ENCODE measurements at regions not wholly inside any gene's neighbourhood (a gene's known extent, or its start where the extent isn't known, plus 50 kb on each side); places are given as distances from the start of the nearest gene placed in this dataset.

GRCh38 chr6:28809947-28810658 lies 113.7 kb downstream of the TRIM27 start:
- Mint-ChIP-seq H3K27me3 (peaks cover 88 to 91% of the 10 kb centered on the region in 2 donors), H3K4me1 (peaks cover 10 to 22% (median 11%) of the 10 kb centered on the region in 3 donors), H3K27ac (peak overlapping the region in 1 of 2 donors; percentile 37), H3K4me3 (no peak overlapping the region), H3K36me3 (peaks cover 2% of the 10 kb centered on the region), H3K9me3 (peaks cover 8 to 32% (median 11%) of the 10 kb centered on the region in 3 donors)
- no peaks in the 10 kb centered on the region for H3K9me3 ChIP-seq
- ATAC-seq (replicated peaks in 1 of 4) (no peak), DNase-seq (peak in 1 of 35 experiments; percentile 22)
- H3K4me3 ChIP-seq (ENCODE audit: control insufficient read depth in 1 of 2, extremely low read depth in 1 of 2, low read length in 1 of 2): peak overlapping the region in 1 of 2 donors; percentile 38
- no peaks in the 10 kb centered on the region for H3K36me3 ChIP-seq (ENCODE audit: control insufficient read depth in 2 of 2, extremely low read depth in 1 of 2, insufficient read depth in 1 of 2, low read length in 1 of 2)
- ChIA-PET CTCF (no interaction called here), POLR2A (no interaction called here)
- H3K4me1 ChIP-seq (ENCODE audit: control insufficient read depth in 1 of 2, extremely low read depth in 1 of 2, insufficient read depth in 2 of 2, low read length in 2 of 2): peaks cover 0 to 13% of the 10 kb centered on the region in 2 experiments
- peaks cover 48 to 69% of the 10 kb centered on the region in 2 experiments for H3K27me3 ChIP-seq (replicated peaks in 1 of 2; ENCODE audit: control insufficient read depth in 2 of 2, extremely low read depth in 1 of 2, insufficient read depth in 2 of 2, low read length in 1 of 2)
- no peak overlapping the region for H3K27ac ChIP-seq (ENCODE audit: low read length)
- 7% methylated on average over 21 of the region's 33 CpGs for WGBS (ENCODE audit: insufficient coverage)

GRCh38 chr6:28810659-28811053 lies 113.1 kb downstream of the TRIM27 start:
- Histone ChIP-seq H3K27ac (ENCODE audit: low read length) (no peak overlapping the region), H3K4me3 (ENCODE audit: control insufficient read depth in 1 of 2, extremely low read depth in 1 of 2, low read length in 1 of 2) (no peak overlapping the region), H3K27me3 (replicated peaks in 1 of 2; ENCODE audit: control insufficient read depth in 2 of 2, extremely low read depth in 1 of 2, insufficient read depth in 2 of 2, low read length in 1 of 2) (peaks cover 54 to 69% of the 10 kb centered on the region in 2 experiments), H3K4me1 (ENCODE audit: control insufficient read depth in 1 of 2, extremely low read depth in 1 of 2, insufficient read depth in 2 of 2, low read length in 2 of 2) (peaks cover 0 to 13% of the 10 kb centered on the region in 2 experiments), H3K9me3 (no peaks in the 10 kb centered on the region), H3K36me3 (ENCODE audit: control insufficient read depth in 2 of 2, extremely low read depth in 1 of 2, insufficient read depth in 1 of 2, low read length in 1 of 2) (no peaks in the 10 kb centered on the region)
- Mint-ChIP-seq H3K9me3 (peaks cover 8 to 32% (median 11%) of the 10 kb centered on the region in 3 donors), H3K36me3 (peaks cover 2% of the 10 kb centered on the region), H3K4me3 (no peak overlapping the region), H3K27ac (no peak overlapping the region), H3K4me1 (peaks cover 10 to 22% (median 11%) of the 10 kb centered on the region in 3 donors), H3K27me3 (peaks cover 93 to 96% of the 10 kb centered on the region in 2 donors)
- WGBS (ENCODE audit: insufficient coverage): 5% methylated on average over 14 of the region's 14 CpGs
- POLR2A ChIA-PET: no interaction called here
- DNase-seq: no peak
- no peak for ATAC-seq (replicated peaks in 1 of 4)
- CTCF ChIA-PET: interaction anchor here in 1 of 2 donors (0.7 kb wide), 1 partner anchor 1514 kb away, joined by 3 read pairs; no protein-coding TSS in a partner anchor

- peaks cover 50 to 71% of the 10 kb centered on the region in 2 experiments for H3K27me3 ChIP-seq (replicated peaks in 1 of 2; ENCODE audit: control insufficient read depth in 2 of 2, extremely low read depth in 1 of 2, insufficient read depth in 2 of 2, low read length in 1 of 2)
- 0% methylated on average over 2 of the region's 7 CpGs for WGBS (ENCODE audit: insufficient coverage)
- H3K27ac ChIP-seq (ENCODE audit: low read length): no peak overlapping the region
- peaks cover 2% of the 10 kb centered on the region for H3K36me3 Mint-ChIP-seq
- H3K4me1 ChIP-seq (ENCODE audit: control insufficient read depth in 1 of 2, extremely low read depth in 1 of 2, insufficient read depth in 2 of 2, low read length in 2 of 2): peaks cover 0 to 13% of the 10 kb centered on the region in 2 experiments
- H3K9me3 Mint-ChIP-seq: peaks cover 8 to 36% (median 11%) of the 10 kb centered on the region in 3 donors
- no peaks in the 10 kb centered on the region for H3K9me3 ChIP-seq
- H3K4me3 ChIP-seq (ENCODE audit: control insufficient read depth in 1 of 2, extremely low read depth in 1 of 2, low read length in 1 of 2): no peak overlapping the region
- peaks cover 10 to 24% (median 13%) of the 10 kb centered on the region in 3 donors for H3K4me1 Mint-ChIP-seq
- ATAC-seq (replicated peaks in 1 of 4) (no peak), DNase-seq (no peak)
- peak overlapping the region in 1 of 2 donors; percentile 43 for H3K27ac Mint-ChIP-seq
- ChIA-PET POLR2A (no interaction called here), CTCF (no interaction called here)
- no peaks in the 10 kb centered on the region for H3K36me3 ChIP-seq (ENCODE audit: control insufficient read depth in 2 of 2, extremely low read depth in 1 of 2, insufficient read depth in 1 of 2, low read length in 1 of 2)
- H3K4me3 Mint-ChIP-seq: no peak overlapping the region
- peaks cover 93 to 97% of the 10 kb centered on the region in 2 donors for H3K27me3 Mint-ChIP-seq
Observed at GRCh38 chr6:28811873-28812272, 111.9 kb downstream of the TRIM27 start.

GRCh38 chr6:28812778-28813569 lies 110.8 kb downstream of the TRIM27 start:
- Mint-ChIP-seq H3K36me3 (peaks cover 2% of the 10 kb centered on the region), H3K4me1 (peaks cover 10 to 34% (median 13%) of the 10 kb centered on the region in 3 donors), H3K27ac (peak overlapping the region in 1 of 2 donors; percentile 50), H3K9me3 (peaks cover 11 to 33% (median 16%) of the 10 kb centered on the region in 3 donors), H3K27me3 (peaks cover 93 to 98% of the 10 kb centered on the region in 2 donors), H3K4me3 (peak overlapping the region in 1 of 3 donors; percentile 3)
- 26% methylated on average over 23 of the region's 29 CpGs for WGBS (ENCODE audit: insufficient coverage)
- Histone ChIP-seq H3K4me3 (ENCODE audit: control insufficient read depth in 1 of 2, extremely low read depth in 1 of 2, low read length in 1 of 2) (no peak overlapping the region), H3K36me3 (ENCODE audit: control insufficient read depth in 2 of 2, extremely low read depth in 1 of 2, insufficient read depth in 1 of 2, low read length in 1 of 2) (no peaks in the 10 kb centered on the region), H3K27ac (ENCODE audit: low read length) (no peak overlapping the region), H3K9me3 (no peaks in the 10 kb centered on the region), H3K4me1 (ENCODE audit: control insufficient read depth in 1 of 2, extremely low read depth in 1 of 2, insufficient read depth in 2 of 2, low read length in 2 of 2) (peaks cover 0 to 13% of the 10 kb centered on the region in 2 experiments), H3K27me3 (replicated peaks in 1 of 2; ENCODE audit: control insufficient read depth in 2 of 2, extremely low read depth in 1 of 2, insufficient read depth in 2 of 2, low read length in 1 of 2) (peaks cover 49 to 74% of the 10 kb centered on the region in 2 experiments)
- DNase-seq (no peak), ATAC-seq (replicated peaks in 1 of 4) (no peak)
- ChIA-PET CTCF (interaction anchor here in 1 of 2 donors (0.7 kb wide), 1 partner anchor 908 kb away, joined by 3 read pairs; no protein-coding TSS in a partner anchor), POLR2A (no interaction called here)

- peaks cover 11 to 34% (median 19%) of the 10 kb centered on the region in 3 donors for H3K9me3 Mint-ChIP-seq
- WGBS (ENCODE audit: insufficient coverage): 13% methylated on average over 37 of the region's 49 CpGs
- H3K27ac Mint-ChIP-seq: peak overlapping the region in 1 of 2 donors; percentile 69
Observed at GRCh38 chr6:28814032-28814976, 109.5 kb downstream of the TRIM27 start.

More at GRCh38 chr6:28814032-28814976, 109.5 kb downstream of the TRIM27 start:
- Histone ChIP-seq H3K27me3 (replicated peaks in 1 of 2; ENCODE audit: control insufficient read depth in 2 of 2, extremely low read depth in 1 of 2, insufficient read depth in 2 of 2, low read length in 1 of 2) (peaks cover 57 to 66% of the 10 kb centered on the region in 2 experiments), H3K9me3 (no peaks in the 10 kb centered on the region), H3K4me1 (ENCODE audit: control insufficient read depth in 1 of 2, extremely low read depth in 1 of 2, insufficient read depth in 2 of 2, low read length in 2 of 2) (peaks cover 0 to 13% of the 10 kb centered on the region in 2 experiments), H3K4me3 (ENCODE audit: control insufficient read depth in 1 of 2, extremely low read depth in 1 of 2, low read length in 1 of 2) (no peak overlapping the region), H3K27ac (ENCODE audit: low read length) (no peak overlapping the region), H3K36me3 (ENCODE audit: control insufficient read depth in 2 of 2, extremely low read depth in 1 of 2, insufficient read depth in 1 of 2, low read length in 1 of 2) (no peaks in the 10 kb centered on the region)
- Mint-ChIP-seq H3K27me3 (peaks cover 92 to 93% of the 10 kb centered on the region in 2 donors), H3K36me3 (peaks cover 2% of the 10 kb centered on the region), H3K4me1 (peaks cover 10 to 34% (median 13%) of the 10 kb centered on the region in 3 donors), H3K4me3 (peak overlapping the region in 1 of 3 donors; percentile 61)
- ATAC-seq (replicated peaks in 1 of 4) (no peak), DNase-seq (no peak)
- CTCF ChIA-PET: no interaction called here
- POLR2A ChIA-PET: no interaction called here

All from T-cell (primary cell).